Endothelial cell of umbilical vein (primary cell): ENCODE measurements at regions not wholly inside any gene's neighbourhood (a gene's known extent, or its start where the extent isn't known, plus 50 kb on each side); places are given as distances from the start of the nearest gene placed in this dataset.

Experiments used
- CTCF ChIP-seq, 2 donors: IDR thresholded peaks; 1 replicate in 1 of 2; 2 replicates in 1 of 2; pipeline ENCODE4 v1.5.1; 2011; ENCODE audit warnings: low read length in 2 of 2, mild to moderate bottlenecking in 2 of 2, moderate library complexity in 2 of 2, control low read depth in 1 of 2, inconsistent platforms in 1 of 2, low read depth in 1 of 2; ENCODE audit not compliant: insufficient read depth in 1 of 2; ENCODE audit errors: extremely low read depth in 1 of 2
- EZH2 ChIP-seq: IDR thresholded peaks from 2 replicates; pipeline ENCODE4 v1.6.1; 2012; ENCODE audit warnings: borderline replicate concordance, low read depth, mild to moderate bottlenecking, moderate library complexity, low read length, inconsistent platforms; ENCODE audit not compliant: severe bottlenecking
- FOS ChIP-seq: IDR thresholded peaks from 2 replicates; pipeline ENCODE4 v1.6.1; 2011; ENCODE audit warnings: mild to moderate bottlenecking, low read length, moderate library complexity, borderline replicate concordance; ENCODE audit not compliant: insufficient read depth
- GATA2 ChIP-seq: IDR thresholded peaks from 2 replicates; pipeline ENCODE4 v1.7.0; 2011; ENCODE audit warnings: low read depth, mild to moderate bottlenecking, moderate library complexity, mixed read lengths, low read length; ENCODE audit not compliant: insufficient read length, insufficient read depth
- MAX ChIP-seq: IDR thresholded peaks from 2 replicates; pipeline ENCODE4 v1.6.1; 2011; ENCODE audit not compliant: insufficient read depth, insufficient read length
- MYC ChIP-seq: IDR thresholded peaks from one replicate; pipeline ENCODE4 v1.6.1; 2011; ENCODE audit warnings: mild to moderate bottlenecking, low read depth, low read length
- POLR2A ChIP-seq: IDR thresholded peaks from 2 replicates; pipeline ENCODE4 v1.6.1; 2012; ENCODE audit warnings: low read depth, mild to moderate bottlenecking, control low read depth, low read length
- POLR2AphosphoS5 ChIP-seq: IDR thresholded peaks from 2 replicates; pipeline ENCODE4 v1.6.1; 2012; ENCODE audit warnings: low read depth, mild to moderate bottlenecking, control low read depth, low read length, moderate library complexity; ENCODE audit not compliant: insufficient read depth

- TF ChIP-seq EZH2: no peak
- TF ChIP-seq CTCF (IDR thresholded peaks at IDR 0.05; ENCODE audit: extremely low read depth in 1 of 2, insufficient read depth in 1 of 2, low read depth in 1 of 2, low read length in 2 of 2): no peak
- TF ChIP-seq MAX: no peak
- TF ChIP-seq POLR2AphosphoS5: no peak
- peak; percentile 18 for TF ChIP-seq FOS
- no peak for TF ChIP-seq MYC
- TF ChIP-seq GATA2: no peak
- no peak for TF ChIP-seq POLR2A
These were observed 1090.2 kb downstream of the SUCLG1 start for GRCh38 chr2:83368916-83369315.
